Stimulated activated CD4-positive, alpha-beta T cell treated with anti-CD3 and anti-CD28 coated beads, TNF-alpha, amount 100 ng/mL, for 1 hour (primary cell): ENCODE measurements at regions not wholly inside any gene's neighbourhood (a gene's known extent, or its start where the extent isn't known, plus 50 kb on each side); places are given as distances from the start of the nearest gene placed in this dataset.
"Not testable (repeated sequence)": the region's sequence is repeated elsewhere in the genome, so short reads cannot be mapped to it uniquely, and the experiment has no call there.

Experiments
- DNase-seq, 3 donors: peaks; one replicate each; pipeline ENCODE4 v3.0.0-alpha.2; 2020; ENCODE audit warnings: low read depth in 3 of 3, low spot score in 1 of 3

GRCh38 chr4:152200511-152201333 lies 335.2 kb downstream of the FBXW7 start:
- no peak for DNase-seq

- DNase-seq = no peak
These were observed 338.7 kb downstream of the FBXW7 start for GRCh38 chr4:152197211-152197610.

DNA sequence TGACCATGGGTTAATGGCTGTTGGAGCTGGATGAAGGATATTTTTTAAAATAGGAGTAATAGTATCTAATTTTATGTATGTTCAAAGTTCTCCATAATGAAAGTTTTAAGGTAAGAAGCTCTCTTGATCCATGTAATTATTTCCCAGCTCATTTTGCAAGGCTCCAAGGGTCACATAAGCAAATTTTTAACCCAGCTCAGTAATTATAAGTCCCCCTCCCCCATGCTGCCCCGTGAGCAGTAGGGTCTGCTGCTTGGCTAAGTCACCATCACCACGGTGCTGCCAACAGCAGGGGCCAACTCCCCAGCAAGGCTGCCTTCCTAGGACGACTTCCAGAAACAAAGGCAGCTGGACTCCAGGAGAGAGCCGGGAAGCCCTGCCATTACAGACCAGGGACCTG lies 340.0 kb downstream of the FBXW7 start:
- no peak for DNase-seq

- DNase-seq = no peak
These were observed 342.8 kb downstream of the FBXW7 start for GRCh38 chr4:152193059-152193458.

- no peak for DNase-seq
These were observed 345.0 kb downstream of the FBXW7 start for GRCh38 chr4:152190907-152191306.

DNA sequence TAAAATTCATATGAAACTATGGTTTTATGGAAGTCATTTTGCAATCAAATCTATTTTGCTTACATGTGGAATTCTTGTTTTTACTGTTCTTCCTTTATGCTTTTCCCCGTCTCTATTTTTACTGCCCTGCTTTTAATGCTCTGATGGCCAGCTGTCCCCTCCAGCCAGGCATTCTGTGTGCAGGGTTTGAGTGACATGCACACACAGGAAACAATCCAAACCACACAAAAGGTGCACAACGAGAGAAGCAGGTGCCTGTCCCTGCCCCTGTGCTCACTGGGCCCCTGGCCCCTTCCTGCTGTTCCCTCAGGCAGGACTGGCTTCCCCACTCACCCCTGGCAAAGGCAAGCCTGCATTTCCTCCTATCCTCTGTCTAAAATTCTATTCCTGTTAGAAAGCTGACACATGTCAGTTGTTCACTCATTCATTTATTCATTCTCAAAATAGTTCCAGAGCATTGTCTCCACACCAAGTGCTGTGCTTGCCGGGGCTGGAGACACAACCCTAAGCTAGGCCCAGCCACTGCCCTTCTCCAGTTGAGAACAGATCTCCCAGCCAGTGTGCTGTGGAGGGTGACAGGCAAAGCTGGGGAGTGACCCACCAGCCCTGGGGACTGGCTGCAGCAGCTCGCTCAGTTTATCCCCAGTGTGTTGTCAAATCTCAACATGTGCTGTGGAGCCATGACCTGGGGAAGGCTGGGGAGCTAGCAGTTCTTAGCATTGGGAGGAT lies 346.3 kb downstream of the FBXW7 start:
- DNase-seq = no peak

DNA sequence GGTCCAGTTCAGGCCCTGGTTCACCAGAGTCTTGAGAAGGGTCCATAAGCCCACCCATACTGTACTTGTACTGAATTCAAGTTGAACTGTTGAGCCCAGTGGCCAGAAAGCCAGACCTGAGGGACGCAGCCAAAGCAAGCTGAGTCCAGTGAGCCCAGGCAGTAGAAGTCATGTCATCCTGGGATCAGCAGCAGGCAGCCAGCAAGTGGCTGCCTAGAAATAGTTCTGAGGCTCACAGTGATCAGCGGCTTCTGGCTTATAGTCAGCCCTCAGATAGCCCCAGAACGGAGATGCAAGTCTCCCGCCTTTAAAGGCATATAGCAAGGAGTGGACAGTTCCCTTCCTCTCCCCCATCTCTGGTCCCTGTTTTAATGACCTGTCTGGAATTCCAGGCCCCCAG lies 347.1 kb downstream of the FBXW7 start:
- no peak for DNase-seq

DNA sequence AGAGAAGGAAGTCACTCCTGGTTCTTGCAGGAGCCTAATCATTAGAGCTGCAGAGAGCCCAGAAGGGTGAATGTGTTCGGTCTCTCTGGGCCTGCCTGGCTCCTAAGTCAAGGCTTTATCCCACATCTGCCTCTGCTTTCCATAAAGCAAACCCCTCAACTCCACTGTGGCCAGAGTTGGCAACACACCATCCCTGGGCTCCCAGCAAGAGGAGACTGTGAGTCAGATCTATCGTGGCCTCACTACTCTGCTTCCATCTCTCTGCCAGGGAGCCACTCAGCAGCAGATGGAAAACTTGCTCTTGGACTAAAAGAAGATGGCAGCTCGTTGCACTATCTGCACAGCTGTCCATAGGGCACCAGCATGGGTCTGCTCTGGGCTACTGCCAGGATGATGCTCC lies 348.2 kb downstream of the FBXW7 start:
- DNase-seq = no peak

GRCh38 chr4:152185786-152186550 lies 349.9 kb downstream of the FBXW7 start:
- no peak for DNase-seq

GRCh38 chr4:152181150-152181549 lies 354.7 kb downstream of the FBXW7 start:
- no peak for DNase-seq

DNA sequence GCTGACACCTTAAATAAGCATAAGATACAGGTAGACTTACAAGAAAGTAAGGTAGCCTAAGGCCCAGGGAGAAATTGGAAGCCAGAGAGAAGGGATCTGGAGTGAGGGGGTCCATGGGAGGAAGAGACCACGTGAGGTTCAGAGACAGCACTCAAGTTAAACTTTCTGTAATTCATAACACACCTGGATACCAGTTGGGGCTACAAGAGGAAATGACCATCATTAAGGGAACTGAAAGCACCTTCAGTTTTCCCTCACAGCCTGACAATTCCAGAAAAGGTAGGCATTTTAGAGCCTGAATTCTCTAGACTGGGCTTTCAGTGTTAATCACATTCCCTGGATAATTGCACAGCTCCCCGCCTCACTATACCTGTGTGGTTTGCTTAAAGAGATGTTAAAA lies 355.5 kb downstream of the FBXW7 start:
- no peak for DNase-seq

GRCh38 chr4:152177538-152177937 lies 358.4 kb downstream of the FBXW7 start:
- DNase-seq = not testable (repeated sequence)

- DNase-seq = no peak
These were observed 359.2 kb downstream of the FBXW7 start for GRCh38 chr4:152176627-152177214.

- no peak for DNase-seq
These were observed 360.3 kb downstream of the FBXW7 start for GRCh38 chr4:152175586-152175985.

DNA sequence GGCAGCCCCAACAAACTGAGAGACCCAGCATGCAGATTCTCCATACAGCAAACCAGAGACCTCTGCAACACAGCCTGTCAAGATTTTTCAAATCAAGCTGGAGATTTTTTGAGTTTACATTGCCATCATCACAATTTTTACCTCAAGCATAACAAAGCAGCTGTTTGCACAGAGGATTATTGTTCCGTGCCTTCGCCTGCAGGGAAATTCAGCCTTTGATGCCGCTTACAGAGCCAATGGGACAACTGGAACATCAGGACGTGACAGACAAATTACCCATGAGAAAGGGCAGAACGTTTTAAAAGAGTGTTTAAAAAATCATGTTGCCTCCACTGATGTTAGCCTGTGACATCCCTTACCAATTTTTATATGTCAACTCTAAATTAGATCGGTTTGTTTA lies 363.7 kb downstream of the FBXW7 start:
- DNase-seq = no peak

GRCh38 chr4:152171556-152171955 lies 364.3 kb downstream of the FBXW7 start:
- DNase-seq = no peak

DNA sequence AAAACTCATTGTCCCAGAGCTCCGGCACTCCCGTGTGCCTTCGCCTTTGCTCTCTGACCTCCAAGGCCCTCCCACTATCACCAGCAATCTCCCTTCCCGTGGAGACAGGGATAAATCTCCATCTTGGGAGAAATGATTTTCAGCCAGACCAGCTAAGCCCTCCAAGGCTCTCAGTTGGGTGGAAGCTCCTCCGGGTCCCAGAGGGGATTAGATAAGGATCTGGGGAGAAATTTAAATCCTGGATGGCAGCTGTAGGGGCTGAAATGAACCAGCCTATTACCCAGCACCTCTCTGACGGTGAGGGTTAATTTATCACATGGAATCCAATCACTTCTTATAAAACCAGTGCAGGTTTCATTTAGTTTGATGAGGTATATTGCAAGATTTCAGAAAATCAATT lies 366.2 kb downstream of the FBXW7 start:
- no peak for DNase-seq

- DNase-seq = no peak
These were observed 366.8 kb downstream of the FBXW7 start for GRCh38 chr4:152168987-152169616.

GRCh38 chr4:152166567-152166966 lies 369.3 kb downstream of the FBXW7 start:
- no peak for DNase-seq

- DNase-seq = no peak
These were observed 370.0 kb downstream of the FBXW7 start for GRCh38 chr4:152165846-152166245.

DNA sequence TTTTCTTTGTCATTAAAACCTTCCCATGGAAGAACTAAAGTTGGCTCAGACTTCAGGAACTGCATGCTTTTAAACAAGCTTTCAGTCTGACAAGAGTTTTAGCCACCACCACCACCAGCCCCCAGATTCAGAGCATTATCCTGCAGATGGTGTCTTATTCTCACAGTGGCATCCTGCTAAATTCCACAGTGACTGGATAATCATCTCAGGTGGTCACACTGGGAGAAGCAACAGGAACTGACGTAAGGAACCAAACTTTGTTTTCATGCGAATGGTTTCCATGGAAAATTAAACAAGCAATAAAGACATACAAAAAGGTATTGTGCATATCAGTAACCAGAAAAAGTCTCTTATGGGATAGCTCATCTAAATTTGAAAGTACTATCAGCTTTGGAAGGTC lies 370.7 kb downstream of the FBXW7 start:
- DNase-seq = no peak
